K562 (cell line): ENCODE measurements at regions not wholly inside any gene's neighbourhood (a gene's known extent, or its start where the extent isn't known, plus 50 kb on each side); places are given as distances from the start of the nearest gene placed in this dataset.

Source experiments
- ATAC-seq: fragments of 200-7000 bp; cut with Tn5 transposase; 3 replicates; pipeline ENCODE4 v1.9.1; 2020; ENCODE audit warnings: moderate library complexity
- BruUV-seq: library from RNA; stranded (reverse); fragments of 400-500 nt; replicated peaks from 2 replicates; lab custom pipeline; 2021; lab: Mats Ljungman, UMichigan
- CTCF ChIA-PET: fragments of 300-600 bp; formaldehyde crosslinking; extraction: SDS; loops from one replicate; lab custom pipeline; 2021; ENCODE audit warnings: low intra/inter-chr PET ratio; lab: Yijun Ruan, JAX
- POLR2A ChIA-PET: fragments of 300-600, 350-650 bp; sonication (Branson Sonifier 250); formaldehyde crosslinking; extraction: SDS; loops from one replicate; lab custom pipeline; 2021; ENCODE audit warnings: antibody characterized with exemption, inconsistent platforms; lab: Yijun Ruan, JAX
- DNase-seq, 4 experiments: peaks; one replicate each; pipeline versions ENCODE4 v3.0.0 to v3.0.0-alpha.2; 2011 to 2018; ENCODE audit warnings: low spot score in 3 of 4, mixed read lengths in 3 of 4; ENCODE audit errors: extremely low read depth in 1 of 4
- FAIRE-seq: peaks from 2 replicates; lab custom pipeline; 2011; peaks lifted over from hg19 to GRCh38; lab: Jason Lieb, UNC
- H2AFZ ChIP-seq: 2 replicates; pipeline ENCODE4 v1.6.0; 2011; ENCODE audit warnings: low read depth, low read length, control low read depth, inconsistent platforms
- H3K27ac ChIP-seq: fragments of 200-600 bp; 3 replicates; pipeline ENCODE4 v1.8.0; 2011; ENCODE audit warnings: low read depth, mild to moderate bottlenecking, control low read depth, inconsistent platforms, low read length, moderate library complexity, mixed read lengths; ENCODE audit errors: extremely low read depth
- H3K27me3 ChIP-seq, 2 experiments: fragments of 300-600 bp in 1 of 2; 2 replicates in 1 of 2; 3 replicates in 1 of 2; pipeline versions ENCODE4 v1.6.0 to v1.8.0; 2011; ENCODE audit warnings: inconsistent platforms in 2 of 2, low read length in 2 of 2, mild to moderate bottlenecking in 1 of 2, mixed read lengths in 1 of 2, moderate library complexity in 1 of 2; ENCODE audit not compliant: control insufficient read depth in 2 of 2, insufficient read depth in 2 of 2
- H3K36me3 ChIP-seq: fragments of 300-600 bp; 3 replicates; pipeline ENCODE4 v1.8.0; 2011; ENCODE audit warnings: mild to moderate bottlenecking, low read length, inconsistent platforms; ENCODE audit not compliant: control insufficient read depth, insufficient read depth
- H3K4me1 ChIP-seq, 2 experiments: fragments of 200-600 bp in 1 of 2; replicated peaks in 1 of 2; 2 replicates in 1 of 2; 3 replicates in 1 of 2; pipeline versions ENCODE4 v1.5.1 to v1.8.0; 2011; ENCODE audit warnings: inconsistent platforms in 2 of 2, low read length in 2 of 2, mild to moderate bottlenecking in 1 of 2, mixed read lengths in 1 of 2, moderate library complexity in 1 of 2; ENCODE audit not compliant: control insufficient read depth in 2 of 2, insufficient read depth in 2 of 2
- H3K4me2 ChIP-seq: 2 replicates; pipeline ENCODE4 v1.6.1; 2011; ENCODE audit warnings: low read length, control low read depth, inconsistent platforms, mixed read lengths; ENCODE audit not compliant: insufficient read depth
- H3K4me3 ChIP-seq: fragments of 200-600 bp; sonication (generic), shearing (Covaris generic); 2 replicates; pipeline ENCODE4 v1.5.1; 2016; ENCODE audit warnings: control low read depth, inconsistent platforms
- H3K79me2 ChIP-seq: fragments of 200-600 bp; 3 replicates; pipeline ENCODE4 v1.8.0; 2011; ENCODE audit warnings: low read length, inconsistent platforms; ENCODE audit not compliant: control insufficient read depth, insufficient read depth
- H3K9ac ChIP-seq, 2 experiments: 2 replicates each; pipeline versions ENCODE4 v1.6.0 to v1.6.1; 2011; ENCODE audit warnings: low read depth in 2 of 2, low read length in 2 of 2, control low read depth in 1 of 2, inconsistent platforms in 1 of 2, mild to moderate bottlenecking in 1 of 2, mixed read lengths in 1 of 2; ENCODE audit not compliant: insufficient read depth in 1 of 2
- H3K9me1 ChIP-seq: one replicate; pipeline ENCODE4 v1.6.0; 2011; ENCODE audit warnings: inconsistent platforms, mild to moderate bottlenecking, low read length, moderate library complexity; ENCODE audit not compliant: control insufficient read depth, insufficient read depth
- H3K9me3 ChIP-seq: replicated peaks from 2 replicates; pipeline ENCODE4 v1.5.1; 2011; ENCODE audit warnings: low read depth, low read length, inconsistent platforms; ENCODE audit not compliant: control insufficient read depth, insufficient read depth
- H4K20me1 ChIP-seq: replicated peaks from 2 replicates; pipeline ENCODE4 v1.6.1; 2011; ENCODE audit warnings: low read length, inconsistent platforms, mixed read lengths; ENCODE audit not compliant: control insufficient read depth, insufficient read depth
- ELK1 ChIP-seq: sonication (generic); formaldehyde crosslinking; IDR thresholded peaks from 2 replicates; pipeline ENCODE4 v1.8.1; 2022; ENCODE audit warnings: missing genetic modification reagents
- HEY1 ChIP-seq: fragments of 250-450 bp; sonication (Bioruptor Pico); IDR thresholded peaks from 2 replicates; pipeline ENCODE4 v1.5.0; 2020; ENCODE audit warnings: mild to moderate bottlenecking, moderate library complexity, borderline replicate concordance
- POU5F1 ChIP-seq: fragments of 150-350 bp; IDR thresholded peaks from 2 replicates; pipeline ENCODE4 v1.6.1; 2014; ENCODE audit warnings: borderline replicate concordance, low read length, low read depth, mild to moderate bottlenecking; ENCODE audit not compliant: partially characterized antibody
- SAFB ChIP-seq: fragments of 200-400 bp; formaldehyde crosslinking; IDR thresholded peaks from 2 replicates; pipeline ENCODE4 v1.6.1; 2017; ENCODE audit warnings: low read depth, low read length, borderline replicate concordance
- SREBF1 ChIP-seq: fragments of 150-350 bp; IDR thresholded peaks from 2 replicates; pipeline ENCODE4 v1.6.1; 2014; ENCODE audit warnings: antibody characterized with exemption, low read depth, low read length, borderline replicate concordance
- ZNF140 ChIP-seq: fragments of 250-450 bp; sonication (Bioruptor Pico); IDR thresholded peaks from 2 replicates; pipeline ENCODE4 v1.8.0; 2021; ENCODE audit warnings: moderate library complexity, mild to moderate bottlenecking, inconsistent platforms
- ZNF830 ChIP-seq: fragments of 250-450 bp; sonication (Bioruptor Pico); IDR thresholded peaks from 2 replicates; pipeline ENCODE4 v1.5.0; 2021; ENCODE audit warnings: mild to moderate bottlenecking
- WGBS: fragments of 100-300 bp; shearing (Covaris generic); methylation state at CpG from one replicate; pipeline ENCODE4 v1.1.6; 2016; ENCODE audit warnings: low coverage, mixed read lengths; ENCODE audit not compliant: insufficient coverage; ENCODE audit errors: missing lambda C conversion rate; 5-methylcytosine and 5-hydroxymethylcytosine counted together
- in situ Hi-C: fragments of 300-500 bp; cut with MboI; formaldehyde crosslinking; loops from 4 replicates; pipeline ENCODE4 v1.15.0; 2018; ENCODE audit warnings: inconsistent platforms, mixed read lengths
- intact Hi-C: fragments of 100-400 bp; cut with micrococcal nuclease; formaldehyde crosslinking; loops from 2 replicates; pipeline ENCODE4 v1.14.2; 2022
- TF ChIP-seq, protein P1 (sequence below): IDR thresholded peaks from 2 replicates; pipeline ENCODE4 v1.6.1; 2012; ENCODE audit warnings: low read depth, low read length, improper control_type of control experiment, borderline replicate concordance

- BruUV-seq: no TSS peak
- Histone ChIP-seq H2AFZ (no peak overlapping the region), H3K9me3 (no peaks in the 10 kb centered on the region), H4K20me1 (no peaks in the 10 kb centered on the region), H3K4me3 (no peak overlapping the region), H3K27ac (no peak overlapping the region), H3K9ac (no peak overlapping the region), H3K79me2 (no peaks in the 10 kb centered on the region), H3K4me1 (no peaks in the 10 kb centered on the region), H3K27me3 (no peaks in the 10 kb centered on the region), H3K9me1 (no peaks in the 10 kb centered on the region), H3K4me2 (no peak overlapping the region), H3K36me3 (no peaks in the 10 kb centered on the region)
- TF ChIP-seq SREBF1 (no peak), HEY1 (CRISPR knock-in tag) (no peak), ZNF140 (no peak), ELK1 (CRISPR knock-in tag) (no peak), SAFB (no peak), POU5F1 (no peak), ZNF830 (CRISPR knock-in tag) (no peak)
- TF ChIP-seq, protein P1, sequence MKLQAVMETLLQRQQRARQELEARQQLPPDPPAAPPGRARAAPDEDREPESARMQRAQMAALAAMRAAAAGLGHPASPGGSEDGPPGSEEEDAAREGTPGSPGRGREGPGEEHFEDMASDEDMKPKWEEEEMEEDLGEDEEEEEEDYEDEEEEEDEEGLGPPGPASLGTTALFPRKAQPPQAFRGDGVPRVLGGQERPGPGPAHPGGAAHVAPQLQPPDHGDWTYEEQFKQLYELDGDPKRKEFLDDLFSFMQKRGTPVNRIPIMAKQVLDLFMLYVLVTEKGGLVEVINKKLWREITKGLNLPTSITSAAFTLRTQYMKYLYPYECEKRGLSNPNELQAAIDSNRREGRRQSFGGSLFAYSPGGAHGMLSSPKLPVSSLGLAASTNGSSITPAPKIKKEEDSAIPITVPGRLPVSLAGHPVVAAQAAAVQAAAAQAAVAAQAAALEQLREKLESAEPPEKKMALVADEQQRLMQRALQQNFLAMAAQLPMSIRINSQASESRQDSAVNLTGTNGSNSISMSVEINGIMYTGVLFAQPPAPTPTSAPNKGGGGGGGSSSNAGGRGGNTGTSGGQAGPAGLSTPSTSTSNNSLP: no peak
- WGBS: 0% methylated on average over 10 of the region's 10 CpGs
- CTCF ChIA-PET: no interaction called here
- DNase-seq: no peak
- no peak for ATAC-seq
- in situ Hi-C loops: no loop called here
- POLR2A ChIA-PET: no interaction called here
- no peak for FAIRE-seq
- intact Hi-C loops: no loop called here
These were observed 416.8 kb upstream of the TENM4 start for GRCh38 chr11:79857377-79858214.
